GM21737 (cell line): ENCODE measurements at regions not wholly inside any gene's neighbourhood (a gene's known extent, or its start where the extent isn't known, plus 50 kb on each side); places are given as distances from the start of the nearest gene placed in this dataset.
"Not testable (repeated sequence)": the region's sequence is repeated elsewhere in the genome, so short reads cannot be mapped to it uniquely, and the experiment has no call there.

Experiments used
- ATAC-seq: cut with Tn5 transposase; IDR thresholded peaks from one replicate; pipeline ENCODE4 v1.9.1; 2021; ENCODE audit warnings: mild to moderate bottlenecking, moderate library complexity; ENCODE audit not compliant: unreplicated experiment

GRCh38 chr6:112923940-112924587 lies 576.9 kb downstream of the RFPL4B start:
- no peak for ATAC-seq

GRCh38 chr6:112925702-112926101 lies 578.6 kb downstream of the RFPL4B start:
- no peak for ATAC-seq

GRCh38 chr6:112927641-112928320 lies 580.7 kb downstream of the RFPL4B start:
- no peak for ATAC-seq

DNA sequence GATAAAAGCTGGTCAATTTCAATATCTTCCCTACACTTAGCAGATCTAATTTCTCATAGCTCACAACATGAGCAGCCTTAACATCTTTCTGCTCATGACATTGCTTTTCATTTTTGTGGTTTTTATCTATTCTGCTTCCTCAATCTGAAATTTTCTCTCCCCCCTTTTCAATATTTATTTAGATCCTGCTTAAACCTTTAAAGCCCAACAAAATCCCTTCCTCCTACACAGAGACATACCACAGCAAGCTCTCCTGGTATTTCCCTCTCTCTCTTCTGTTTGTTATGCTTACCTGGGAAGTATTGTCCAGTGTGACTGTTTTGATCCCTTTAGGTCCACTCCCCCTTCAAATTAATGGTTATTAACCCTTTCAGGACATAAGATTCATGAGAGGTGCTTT lies 582.5 kb downstream of the RFPL4B start:
- ATAC-seq = no peak

DNA sequence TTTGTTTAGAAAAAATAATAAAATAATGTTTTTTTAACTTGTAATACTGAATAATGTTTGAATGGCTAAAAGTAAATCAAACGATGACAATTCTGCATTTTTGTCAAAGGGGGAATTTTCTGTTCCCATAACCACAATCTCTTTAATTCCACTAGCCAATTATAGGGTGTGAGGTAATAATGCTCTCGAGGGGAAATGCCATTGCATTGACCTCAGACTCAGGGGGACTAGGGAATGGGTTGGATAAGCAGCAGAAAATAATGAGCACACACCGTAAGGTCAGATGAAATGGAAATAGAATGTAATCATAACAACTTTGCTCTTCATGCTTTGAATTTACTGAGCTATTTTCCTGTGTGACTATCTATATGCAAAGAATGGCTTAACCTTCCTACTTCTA lies 584.7 kb downstream of the RFPL4B start:
- ATAC-seq = no peak

- no peak for ATAC-seq
Observed at GRCh38 chr6:112933947-112934346, 586.8 kb downstream of the RFPL4B start.

GRCh38 chr6:112934433-112935327 lies 587.5 kb downstream of the RFPL4B start:
- ATAC-seq = no peak

GRCh38 chr6:112935402-112936078 lies 588.4 kb downstream of the RFPL4B start:
- ATAC-seq = no peak

DNA sequence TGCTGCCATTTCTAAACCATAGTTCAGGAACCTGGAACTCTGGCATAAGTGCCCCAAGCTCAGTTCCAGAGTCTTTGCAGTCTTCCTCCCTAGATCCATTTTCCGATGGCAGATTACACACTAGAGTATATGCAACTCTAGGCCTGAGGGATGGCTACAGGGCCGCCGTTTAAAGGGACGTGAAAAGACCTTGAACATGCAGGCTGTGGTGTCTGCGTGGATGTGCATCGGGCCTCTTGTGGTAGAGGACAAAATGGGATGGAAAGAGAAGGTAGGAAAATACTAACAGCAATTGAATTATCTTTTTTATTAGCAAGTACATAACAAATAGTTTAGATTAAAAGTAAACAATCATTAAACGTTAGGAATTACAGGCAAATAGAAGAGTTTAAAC lies 588.9 kb downstream of the RFPL4B start:
- no peak for ATAC-seq

DNA sequence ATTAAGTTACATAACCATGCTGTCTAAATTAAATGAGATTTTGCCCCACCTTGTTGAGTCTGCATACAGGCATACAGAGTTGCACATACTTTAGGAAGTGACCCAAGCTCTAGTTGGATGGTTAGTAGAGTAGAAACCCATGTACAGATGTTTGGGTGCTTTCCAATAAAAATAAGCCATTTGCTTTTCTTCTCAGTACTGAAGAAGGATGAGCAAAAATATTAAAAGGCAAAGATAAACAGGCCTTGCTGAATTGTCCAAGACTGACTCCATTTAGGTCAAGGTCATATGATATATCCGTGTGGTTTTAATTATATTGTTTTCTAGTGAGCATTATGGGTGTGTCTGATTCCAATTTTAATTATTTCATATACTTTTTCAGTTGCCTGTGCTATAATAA lies 589.4 kb downstream of the RFPL4B start:
- ATAC-seq = no peak

GRCh38 chr6:112937690-112938089 lies 590.6 kb downstream of the RFPL4B start:
- not testable (repeated sequence) for ATAC-seq

GRCh38 chr6:112938650-112939049 lies 591.5 kb downstream of the RFPL4B start:
- no peak for ATAC-seq

- ATAC-seq = no peak
Observed at GRCh38 chr6:112939563-112939962, 592.4 kb downstream of the RFPL4B start.

DNA sequence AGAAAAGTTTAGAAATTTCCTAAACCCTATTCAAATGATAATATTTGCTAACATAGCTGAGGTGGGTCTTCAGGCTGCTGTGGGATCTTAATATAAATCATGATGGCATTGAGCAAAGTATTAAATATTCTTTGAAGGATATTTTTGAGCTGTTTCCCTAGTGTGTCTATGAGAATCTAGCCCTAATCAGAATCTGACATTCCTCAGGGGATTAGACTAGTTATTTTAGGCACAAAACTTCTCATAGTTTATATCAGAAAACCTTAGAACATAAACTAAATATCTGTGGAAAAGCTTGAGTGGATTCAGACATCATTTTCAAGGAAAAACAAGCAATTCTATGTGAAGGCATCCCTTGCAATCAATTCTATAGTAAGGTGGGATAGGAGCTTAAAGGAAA lies 594.5 kb downstream of the RFPL4B start:
- no peak for ATAC-seq

DNA sequence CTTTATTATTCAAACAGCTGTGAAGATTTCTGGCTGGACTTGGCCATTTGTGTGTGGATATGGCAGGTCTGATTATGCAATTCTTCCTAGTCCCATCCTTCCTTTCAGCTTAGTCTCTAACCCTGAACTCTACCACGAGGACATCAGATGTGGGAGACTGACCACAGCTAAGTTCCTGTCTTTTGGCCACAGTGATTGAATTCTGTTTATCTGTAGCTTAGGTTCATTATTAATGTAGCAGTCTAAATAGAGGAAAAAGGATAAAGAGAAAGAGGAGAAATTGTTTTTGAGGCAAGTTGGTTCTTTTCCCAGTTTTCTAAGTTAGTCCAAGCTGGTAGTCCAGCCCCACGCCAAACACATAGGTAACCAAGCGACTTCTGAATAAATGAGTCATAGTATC lies 598.9 kb downstream of the RFPL4B start:
- no peak for ATAC-seq

GRCh38 chr6:112947507-112947906 lies 600.4 kb downstream of the RFPL4B start:
- no peak for ATAC-seq

GRCh38 chr6:112951829-112952228 lies 604.7 kb downstream of the RFPL4B start:
- ATAC-seq = no peak

- not testable (repeated sequence) for ATAC-seq
Observed at GRCh38 chr6:112955743-112956142, 608.6 kb downstream of the RFPL4B start.

- no peak for ATAC-seq
Observed at GRCh38 chr6:112956696-112957535, 609.8 kb downstream of the RFPL4B start.

DNA sequence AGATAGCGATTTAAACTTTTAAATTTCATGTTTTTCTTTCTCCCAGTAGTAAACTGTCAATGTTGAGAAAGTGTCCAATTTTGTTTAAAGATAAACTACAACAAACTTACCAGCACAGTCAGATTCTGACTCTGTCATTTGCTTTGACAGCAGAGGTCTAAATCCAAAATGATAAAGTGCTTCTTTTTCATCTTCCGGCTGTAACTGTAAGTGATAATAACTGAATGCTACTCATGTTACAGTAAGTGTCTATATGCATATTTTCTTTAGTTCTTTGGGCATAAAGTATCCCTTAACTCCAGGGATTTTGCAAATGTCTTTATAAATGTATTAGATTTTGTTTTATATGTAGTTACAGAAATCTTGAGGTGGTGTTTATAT lies 610.4 kb downstream of the RFPL4B start:
- ATAC-seq = no peak
